ENCODE measurements at regions not wholly inside any gene's neighbourhood (a gene's known extent, or its start where the extent isn't known, plus 50 kb on each side); places are given as distances from the start of the nearest gene placed in this dataset.

DNA sequence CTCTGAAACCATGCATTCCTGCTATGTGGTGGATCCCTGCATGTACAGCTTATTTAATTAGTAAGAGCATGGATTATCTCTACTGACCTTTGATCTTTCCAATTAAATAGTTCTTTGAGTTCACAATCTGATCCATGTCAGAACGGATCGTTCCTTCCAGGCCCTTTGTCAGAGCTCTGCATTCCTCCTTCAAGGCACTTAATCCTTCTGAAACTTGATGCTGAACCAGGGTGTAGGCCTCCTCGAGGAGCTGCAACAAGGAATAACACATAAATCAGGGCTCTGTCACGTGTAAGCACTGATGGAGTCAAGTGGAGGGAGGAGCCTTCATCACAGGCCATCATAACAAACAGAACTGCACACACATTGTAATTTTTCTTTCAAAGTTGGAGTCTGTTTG is 68.4 kb upstream of the EDEM3 start:
- CTCF ChIA-PET: no interaction called here
- Histone ChIP-seq H3K4me1 (ENCODE audit: control insufficient read depth, insufficient read depth, low read length) (peaks cover 7% of the 10 kb centered on the region), H3K27ac (ENCODE audit: extremely low read depth, low read depth, low read length) (no peak overlapping the region)

DNA sequence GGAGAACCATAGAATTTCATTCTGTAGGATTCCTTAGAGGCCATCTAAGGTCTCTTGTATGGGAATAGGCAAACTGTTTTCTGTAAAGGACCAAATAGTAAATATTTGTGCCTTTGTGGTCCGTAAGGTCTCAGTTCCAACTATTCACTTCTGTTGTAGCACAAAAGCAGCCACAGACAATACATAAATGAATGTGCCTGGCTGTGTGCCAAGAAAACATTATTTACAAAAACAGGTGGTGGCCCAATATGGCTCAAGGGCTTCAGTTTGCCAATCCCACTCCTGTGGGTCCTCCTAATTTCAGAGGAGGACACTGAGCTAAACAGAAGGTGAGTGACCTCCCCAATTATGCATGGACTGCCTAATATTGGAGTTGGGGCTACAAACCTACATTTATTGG is 67.6 kb upstream of the EDEM3 start:
- no peaks in the 10 kb centered on the region for H3K36me3 ChIP-seq (ENCODE audit: control insufficient read depth in 2 of 2, insufficient read depth in 1 of 2, low read length in 2 of 2)
- H3K4me1 ChIP-seq (ENCODE audit: control insufficient read depth, insufficient read depth, low read length): peaks cover 7% of the 10 kb centered on the region; the same call in 1 of the 2 replicates
- no peaks in the 10 kb centered on the region for H3K9me3 ChIP-seq (ENCODE audit: control insufficient read depth, insufficient read depth, low read depth, low read length)
- TF ChIP-seq RBAK (tag by site-specific recombination; IDR thresholded peaks at IDR 0.05): no peak
- ChIA-PET CTCF (interaction anchor here (0.5 to 1.2 kb wide), 4 partner anchors 10 to 1393 kb away, joined by 3 to 7 read pairs (median 3); no protein-coding TSS in a partner anchor), POLR2A (no interaction called here)
- no peak overlapping the region for H3K27ac ChIP-seq (ENCODE audit: extremely low read depth, low read depth, low read length)
- no peak overlapping the region for H3K4me3 ChIP-seq (ENCODE audit: low read depth, low read length)

More for the DNA sequence above, 68.4 kb upstream of the EDEM3 start:
- POLR2A ChIA-PET: no interaction called here
- Histone ChIP-seq H3K36me3 (ENCODE audit: control insufficient read depth in 2 of 2, insufficient read depth in 1 of 2, low read length in 2 of 2) (no peaks in the 10 kb centered on the region), H3K4me3 (ENCODE audit: low read depth, low read length) (no peak overlapping the region), H3K9me3 (ENCODE audit: control insufficient read depth, insufficient read depth, low read depth, low read length) (no peaks in the 10 kb centered on the region)
- TF ChIP-seq TRIM28 (IDR thresholded peaks at IDR 0.05; ENCODE audit: borderline replicate concordance, low read length) (peak; percentile 71; the same call in 1 of the 2 replicates), ZBTB17 (tag by site-specific recombination; IDR thresholded peaks at IDR 0.05) (peak; percentile 26; the same call in 1 of the 2 replicates), KLF1 (tag by site-specific recombination; IDR thresholded peaks at IDR 0.05) (0 out of 2 replicates have a peak, but pooled peaks have one; percentile 38), ZXDB (tag by site-specific recombination; IDR thresholded peaks at IDR 0.05) (0 out of 2 replicates have a peak, but pooled peaks have one; percentile 16), ZSCAN5A (tag by site-specific recombination; IDR thresholded peaks at IDR 0.05) (no peak), OSR2 (tag by site-specific recombination; IDR thresholded peaks at IDR 0.05) (no peak), ZNF510 (tag by site-specific recombination; IDR thresholded peaks at IDR 0.05; ENCODE audit: insufficient replicate concordance) (no peak), TCF7L2 (IDR thresholded peaks at IDR 0.05; ENCODE audit: borderline replicate concordance, low read depth, low read length) (0 out of 2 replicates have a peak, but pooled peaks have one; percentile 32), ZNF561 (tag by site-specific recombination; IDR thresholded peaks at IDR 0.05; ENCODE audit: borderline replicate concordance) (no peak), ZNF184 (tag by site-specific recombination; IDR thresholded peaks at IDR 0.05) (no peak), WT1 (tag by site-specific recombination; IDR thresholded peaks at IDR 0.05) (peak; percentile 34; the same call in 1 of the 2 replicates)
- TF ChIP-seq, protein P1, sequence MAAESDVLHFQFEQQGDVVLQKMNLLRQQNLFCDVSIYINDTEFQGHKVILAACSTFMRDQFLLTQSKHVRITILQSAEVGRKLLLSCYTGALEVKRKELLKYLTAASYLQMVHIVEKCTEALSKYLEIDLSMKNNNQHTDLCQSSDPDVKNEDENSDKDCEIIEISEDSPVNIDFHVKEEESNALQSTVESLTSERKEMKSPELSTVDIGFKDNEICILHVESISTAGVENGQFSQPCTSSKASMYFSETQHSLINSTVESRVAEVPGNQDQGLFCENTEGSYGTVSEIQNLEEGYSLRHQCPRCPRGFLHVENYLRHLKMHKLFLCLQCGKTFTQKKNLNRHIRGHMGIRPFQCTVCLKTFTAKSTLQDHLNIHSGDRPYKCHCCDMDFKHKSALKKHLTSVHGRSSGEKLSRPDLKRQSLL (tag by site-specific recombination; IDR thresholded peaks at IDR 0.05): no peak
- TF ChIP-seq, protein P2, sequence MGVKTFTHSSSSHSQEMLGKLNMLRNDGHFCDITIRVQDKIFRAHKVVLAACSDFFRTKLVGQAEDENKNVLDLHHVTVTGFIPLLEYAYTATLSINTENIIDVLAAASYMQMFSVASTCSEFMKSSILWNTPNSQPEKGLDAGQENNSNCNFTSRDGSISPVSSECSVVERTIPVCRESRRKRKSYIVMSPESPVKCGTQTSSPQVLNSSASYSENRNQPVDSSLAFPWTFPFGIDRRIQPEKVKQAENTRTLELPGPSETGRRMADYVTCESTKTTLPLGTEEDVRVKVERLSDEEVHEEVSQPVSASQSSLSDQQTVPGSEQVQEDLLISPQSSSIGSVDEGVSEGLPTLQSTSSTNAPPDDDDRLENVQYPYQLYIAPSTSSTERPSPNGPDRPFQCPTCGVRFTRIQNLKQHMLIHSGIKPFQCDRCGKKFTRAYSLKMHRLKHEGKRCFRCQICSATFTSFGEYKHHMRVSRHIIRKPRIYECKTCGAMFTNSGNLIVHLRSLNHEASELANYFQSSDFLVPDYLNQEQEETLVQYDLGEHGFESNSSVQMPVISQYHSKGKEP (tag by site-specific recombination; IDR thresholded peaks at IDR 0.05): 0 out of 2 replicates have a peak, but pooled peaks have one; percentile 38

DNA sequence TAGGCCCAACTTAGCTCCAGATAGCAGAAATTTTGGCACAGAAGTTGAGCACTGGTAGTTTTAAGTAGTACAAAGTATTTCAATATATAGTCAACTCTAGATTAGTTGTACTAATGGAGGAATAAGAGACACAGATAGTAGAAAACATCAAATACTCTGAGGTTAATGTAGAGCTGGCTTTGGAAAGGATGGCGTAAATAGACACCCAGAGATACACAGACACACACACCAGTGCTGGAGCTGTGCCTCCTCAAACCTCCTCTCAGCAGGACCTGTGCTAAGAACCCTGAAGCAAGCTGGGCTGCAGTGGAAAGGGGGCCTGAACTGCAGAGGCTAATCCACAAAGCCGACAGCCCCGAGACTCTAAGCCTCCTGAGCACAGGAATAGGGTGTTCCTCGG is 67.0 kb upstream of the EDEM3 start:
- H3K36me3 ChIP-seq (ENCODE audit: control insufficient read depth in 2 of 2, insufficient read depth in 1 of 2, low read length in 2 of 2): no peaks in the 10 kb centered on the region
- no peaks in the 10 kb centered on the region for H3K9me3 ChIP-seq (ENCODE audit: control insufficient read depth, insufficient read depth, low read depth, low read length)
- CTCF ChIA-PET: interaction anchor here (1.0 to 1.2 kb wide), 3 partner anchors 10 to 1393 kb away, joined by 3 to 7 read pairs (median 3); no protein-coding TSS in a partner anchor
- no peak overlapping the region for H3K27ac ChIP-seq (ENCODE audit: extremely low read depth, low read depth, low read length)
- no peak overlapping the region for H3K4me3 ChIP-seq (ENCODE audit: low read depth, low read length)
- peaks cover 7% of the 10 kb centered on the region; the same call in 1 of the 2 replicates for H3K4me1 ChIP-seq (ENCODE audit: control insufficient read depth, insufficient read depth, low read length)
- POLR2A ChIA-PET: no interaction called here
- TF ChIP-seq ZNF600 (tag by site-specific recombination; IDR thresholded peaks at IDR 0.05): no peak
- no peak for TF ChIP-seq ZNF791 (tag by site-specific recombination; IDR thresholded peaks at IDR 0.05)
- TF ChIP-seq, protein P3, sequence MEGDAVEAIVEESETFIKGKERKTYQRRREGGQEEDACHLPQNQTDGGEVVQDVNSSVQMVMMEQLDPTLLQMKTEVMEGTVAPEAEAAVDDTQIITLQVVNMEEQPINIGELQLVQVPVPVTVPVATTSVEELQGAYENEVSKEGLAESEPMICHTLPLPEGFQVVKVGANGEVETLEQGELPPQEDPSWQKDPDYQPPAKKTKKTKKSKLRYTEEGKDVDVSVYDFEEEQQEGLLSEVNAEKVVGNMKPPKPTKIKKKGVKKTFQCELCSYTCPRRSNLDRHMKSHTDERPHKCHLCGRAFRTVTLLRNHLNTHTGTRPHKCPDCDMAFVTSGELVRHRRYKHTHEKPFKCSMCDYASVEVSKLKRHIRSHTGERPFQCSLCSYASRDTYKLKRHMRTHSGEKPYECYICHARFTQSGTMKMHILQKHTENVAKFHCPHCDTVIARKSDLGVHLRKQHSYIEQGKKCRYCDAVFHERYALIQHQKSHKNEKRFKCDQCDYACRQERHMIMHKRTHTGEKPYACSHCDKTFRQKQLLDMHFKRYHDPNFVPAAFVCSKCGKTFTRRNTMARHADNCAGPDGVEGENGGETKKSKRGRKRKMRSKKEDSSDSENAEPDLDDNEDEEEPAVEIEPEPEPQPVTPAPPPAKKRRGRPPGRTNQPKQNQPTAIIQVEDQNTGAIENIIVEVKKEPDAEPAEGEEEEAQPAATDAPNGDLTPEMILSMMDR (tag by site-specific recombination; IDR thresholded peaks at IDR 0.05): no peak
- TF ChIP-seq, protein P4, sequence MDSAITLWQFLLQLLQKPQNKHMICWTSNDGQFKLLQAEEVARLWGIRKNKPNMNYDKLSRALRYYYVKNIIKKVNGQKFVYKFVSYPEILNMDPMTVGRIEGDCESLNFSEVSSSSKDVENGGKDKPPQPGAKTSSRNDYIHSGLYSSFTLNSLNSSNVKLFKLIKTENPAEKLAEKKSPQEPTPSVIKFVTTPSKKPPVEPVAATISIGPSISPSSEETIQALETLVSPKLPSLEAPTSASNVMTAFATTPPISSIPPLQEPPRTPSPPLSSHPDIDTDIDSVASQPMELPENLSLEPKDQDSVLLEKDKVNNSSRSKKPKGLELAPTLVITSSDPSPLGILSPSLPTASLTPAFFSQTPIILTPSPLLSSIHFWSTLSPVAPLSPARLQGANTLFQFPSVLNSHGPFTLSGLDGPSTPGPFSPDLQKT (IDR thresholded peaks at IDR 0.05; ENCODE audit: borderline replicate concordance, low read depth, low read length): no peak
- TF ChIP-seq ZNF530 (tag by site-specific recombination; IDR thresholded peaks at IDR 0.05; ENCODE audit: low read depth): no peak
- TF ChIP-seq ZNF335 (tag by site-specific recombination; conservative IDR thresholded peaks at IDR 0.05): no peak
- no peak for TF ChIP-seq KLF17 (tag by site-specific recombination; IDR thresholded peaks at IDR 0.05)
- TF ChIP-seq ZIC2 (tag by site-specific recombination; IDR thresholded peaks at IDR 0.05): no peak
- TF ChIP-seq ZNF548 (tag by site-specific recombination; IDR thresholded peaks at IDR 0.05): no peak
- TF ChIP-seq FEZF1 (tag by site-specific recombination; IDR thresholded peaks at IDR 0.05): no peak
- TF ChIP-seq OVOL3 (tag by site-specific recombination; IDR thresholded peaks at IDR 0.05): no peak
